ENCODE measurements at regions not wholly inside any gene's neighbourhood (a gene's known extent, or its start where the extent isn't known, plus 50 kb on each side); places are given as distances from the start of the nearest gene placed in this dataset.

- TF ChIP-seq, protein P1, sequence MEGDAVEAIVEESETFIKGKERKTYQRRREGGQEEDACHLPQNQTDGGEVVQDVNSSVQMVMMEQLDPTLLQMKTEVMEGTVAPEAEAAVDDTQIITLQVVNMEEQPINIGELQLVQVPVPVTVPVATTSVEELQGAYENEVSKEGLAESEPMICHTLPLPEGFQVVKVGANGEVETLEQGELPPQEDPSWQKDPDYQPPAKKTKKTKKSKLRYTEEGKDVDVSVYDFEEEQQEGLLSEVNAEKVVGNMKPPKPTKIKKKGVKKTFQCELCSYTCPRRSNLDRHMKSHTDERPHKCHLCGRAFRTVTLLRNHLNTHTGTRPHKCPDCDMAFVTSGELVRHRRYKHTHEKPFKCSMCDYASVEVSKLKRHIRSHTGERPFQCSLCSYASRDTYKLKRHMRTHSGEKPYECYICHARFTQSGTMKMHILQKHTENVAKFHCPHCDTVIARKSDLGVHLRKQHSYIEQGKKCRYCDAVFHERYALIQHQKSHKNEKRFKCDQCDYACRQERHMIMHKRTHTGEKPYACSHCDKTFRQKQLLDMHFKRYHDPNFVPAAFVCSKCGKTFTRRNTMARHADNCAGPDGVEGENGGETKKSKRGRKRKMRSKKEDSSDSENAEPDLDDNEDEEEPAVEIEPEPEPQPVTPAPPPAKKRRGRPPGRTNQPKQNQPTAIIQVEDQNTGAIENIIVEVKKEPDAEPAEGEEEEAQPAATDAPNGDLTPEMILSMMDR (IDR thresholded peaks at IDR 0.05): no peak
- no peak for TF ChIP-seq EP300 (IDR thresholded peaks at IDR 0.05)
- no peak for TF ChIP-seq POLR2A (IDR thresholded peaks at IDR 0.05)
- no peak for TF ChIP-seq POLR2AphosphoS5 (IDR thresholded peaks at IDR 0.05)
Observed at GRCh38 chr16:66164581-66165247, 201.8 kb upstream of the CDH5 start.
